H1 (cell line): ENCODE measurements at regions not wholly inside any gene's neighbourhood (a gene's known extent, or its start where the extent isn't known, plus 50 kb on each side); places are given as distances from the start of the nearest gene placed in this dataset.

Source experiments
- CTCF ChIA-PET: fragments of 300-600 bp; sonication (Branson Sonifier 250); formaldehyde crosslinking; loops from one replicate; lab custom pipeline; 2021; ENCODE audit not compliant: partially characterized antibody; lab: Charles Lee
- POLR2A ChIA-PET: fragments of 300-600 bp; sonication (Branson Sonifier 250); formaldehyde crosslinking; loops from one replicate; lab custom pipeline; 2021; ENCODE audit warnings: inconsistent platforms; ENCODE audit not compliant: partially characterized antibody; lab: Charles Lee
- DNase-seq, 2 experiments: peaks; one replicate each; pipeline versions ENCODE4 v3.0.0 to v3.0.0-alpha.2; 2010 to 2022; ENCODE audit warnings: low spot score in 2 of 2, low read depth in 1 of 2, mixed read lengths in 1 of 2
- FAIRE-seq: peaks from 2 replicates; lab custom pipeline; 2011; peaks lifted over from hg19 to GRCh38; lab: Jason Lieb, UNC
- H2AFZ ChIP-seq: 2 replicates; pipeline ENCODE4 v1.8.1; 2012; ENCODE audit warnings: low read length, inconsistent platforms
- H2AK5ac ChIP-seq: 2 replicates; pipeline ENCODE4 v1.6.1; 2013; ENCODE audit warnings: low read depth, low read length
- H2BK120ac ChIP-seq: replicated peaks from 2 replicates; pipeline ENCODE3; 2013; ENCODE audit warnings: low read depth, low read length, inconsistent platforms
- H2BK12ac ChIP-seq: 2 replicates; pipeline ENCODE4 v1.6.1; 2013; ENCODE audit warnings: low read depth, low read length
- H2BK15ac ChIP-seq: 2 replicates; pipeline ENCODE4 v1.6.1; 2013; ENCODE audit warnings: low read length
- H2BK20ac ChIP-seq: 2 replicates; pipeline ENCODE4 v1.6.1; 2013; ENCODE audit warnings: low read length
- H2BK5ac ChIP-seq: 2 replicates; pipeline ENCODE4 v1.6.1; 2013; ENCODE audit warnings: low read depth, low read length
- H3K14ac ChIP-seq: 2 replicates; pipeline ENCODE4 v1.6.1; 2013; ENCODE audit warnings: inconsistent platforms; ENCODE audit not compliant: insufficient read length
- H3K18ac ChIP-seq: 2 replicates; pipeline ENCODE4 v1.6.1; 2013; ENCODE audit warnings: low read length; ENCODE audit errors: extremely low read depth
- H3K23ac ChIP-seq: 2 replicates; pipeline ENCODE4 v1.6.1; 2013; ENCODE audit warnings: inconsistent platforms; ENCODE audit not compliant: insufficient read length
- H3K23me2 ChIP-seq: 2 replicates; pipeline ENCODE4 v1.6.1; 2013; ENCODE audit warnings: low read depth, low read length
- H3K27ac ChIP-seq: 2 replicates; pipeline ENCODE4 v1.6.1; 2011; ENCODE audit warnings: low read depth, low read length, inconsistent platforms
- H3K27me3 ChIP-seq, 4 experiments: replicated peaks in 1 of 4; 1 replicate in 1 of 4; 2 replicates in 3 of 4; pipeline versions ENCODE4 v1.6.1 to v1.8.1; 2011 to 2013; ENCODE audit warnings: low read length in 3 of 4, mild to moderate bottlenecking in 3 of 4, inconsistent platforms in 2 of 4, mixed read lengths in 2 of 4, moderate library complexity in 1 of 4; ENCODE audit not compliant: control insufficient read depth in 3 of 4, insufficient read depth in 3 of 4; ENCODE audit errors: extremely low read depth in 1 of 4
- H3K36me3 ChIP-seq, 4 experiments: 2 replicates each; pipeline versions ENCODE4 v1.6.1 to v1.8.1; 2011 to 2013; ENCODE audit warnings: mild to moderate bottlenecking in 4 of 4, low read length in 3 of 4, moderate library complexity in 2 of 4, control low read depth in 1 of 4, inconsistent platforms in 1 of 4; ENCODE audit not compliant: insufficient read depth in 4 of 4, control insufficient read depth in 2 of 4
- H3K4ac ChIP-seq: replicated peaks from 2 replicates; pipeline ENCODE3; 2013; ENCODE audit warnings: low read length, low read depth, mixed read lengths, inconsistent platforms; ENCODE audit not compliant: insufficient read length
- H3K4me1 ChIP-seq, 4 experiments: replicated peaks in 1 of 4; 1 replicate in 1 of 4; 2 replicates in 3 of 4; pipeline versions ENCODE4 v1.6.1 to v1.8.1; 2011 to 2013; ENCODE audit warnings: low read length in 3 of 4, inconsistent platforms in 2 of 4, mixed read lengths in 1 of 4; ENCODE audit not compliant: insufficient read depth in 4 of 4, control insufficient read depth in 3 of 4
- H3K4me2 ChIP-seq, 2 experiments: 2 replicates each; pipeline versions ENCODE4 v1.6.1 to v1.8.1; 2011 to 2013; ENCODE audit warnings: low read depth in 2 of 2, low read length in 2 of 2, control low read depth in 1 of 2, inconsistent platforms in 1 of 2, mild to moderate bottlenecking in 1 of 2; ENCODE audit not compliant: insufficient read depth in 1 of 2
- H3K4me3 ChIP-seq, 4 experiments: fragments of 200-600, 300-600 bp in 1 of 4; sonication (generic), shearing (Covaris generic), sonication (Bioruptor Twin) in 1 of 4; 2 replicates each; pipeline versions ENCODE4 v1.5.1 to v1.8.1; 2011 to 2016; ENCODE audit warnings: low read length in 4 of 4, low read depth in 3 of 4, control low read depth in 2 of 4, inconsistent platforms in 2 of 4, mild to moderate bottlenecking in 2 of 4, mixed read lengths in 1 of 4, moderate library complexity in 1 of 4; ENCODE audit not compliant: insufficient read depth in 2 of 4; ENCODE audit errors: extremely low read depth in 1 of 4
- H3K56ac ChIP-seq: replicated peaks from 2 replicates; pipeline ENCODE3; 2013; ENCODE audit warnings: low read depth, mild to moderate bottlenecking, mixed read lengths, low read length, inconsistent platforms; ENCODE audit not compliant: insufficient read length
- H3K79me1 ChIP-seq: 2 replicates; pipeline ENCODE4 v1.6.1; 2013; ENCODE audit warnings: low read depth, low read length, control low read depth
- H3K79me2 ChIP-seq, 2 experiments: 2 replicates each; pipeline versions ENCODE4 v1.6.1 to v1.8.1; 2012 to 2013; ENCODE audit warnings: low read length in 2 of 2, mild to moderate bottlenecking in 2 of 2, inconsistent platforms in 1 of 2; ENCODE audit not compliant: insufficient read depth in 2 of 2, control insufficient read depth in 1 of 2
- H3K9ac ChIP-seq, 4 experiments: replicated peaks in 1 of 4; 1 replicate in 1 of 4; 2 replicates in 3 of 4; pipeline versions ENCODE4 v1.6.1 to v1.8.1; 2011 to 2013; ENCODE audit warnings: low read depth in 3 of 4, low read length in 3 of 4, control low read depth in 2 of 4, mild to moderate bottlenecking in 2 of 4, moderate library complexity in 2 of 4, inconsistent platforms in 1 of 4; ENCODE audit errors: extremely low read depth in 1 of 4
- H3K9me3 ChIP-seq, 2 experiments: 2 replicates each; pipeline versions ENCODE4 v1.6.1 to v1.8.1; 2012 to 2013; ENCODE audit warnings: mild to moderate bottlenecking in 2 of 2, moderate library complexity in 2 of 2, control low read depth in 1 of 2, inconsistent platforms in 1 of 2, low read depth in 1 of 2, low read length in 1 of 2, mixed read lengths in 1 of 2; ENCODE audit not compliant: insufficient read depth in 2 of 2
- H4K20me1 ChIP-seq, 2 experiments: replicated peaks in 1 of 2; 2 replicates each; pipeline versions ENCODE3 to v1.8.1; 2011 to 2013; ENCODE audit warnings: inconsistent platforms in 2 of 2, low read length in 2 of 2, mild to moderate bottlenecking in 1 of 2; ENCODE audit not compliant: insufficient read depth in 2 of 2, control insufficient read depth in 1 of 2
- H4K5ac ChIP-seq: 2 replicates; pipeline ENCODE4 v1.6.1; 2013; ENCODE audit warnings: low read length, low read depth, mixed read lengths, inconsistent platforms; ENCODE audit not compliant: insufficient read length
- H4K8ac ChIP-seq: 2 replicates; pipeline ENCODE4 v1.8.0; 2013; ENCODE audit warnings: mild to moderate bottlenecking, moderate library complexity, low read length, inconsistent platforms; ENCODE audit not compliant: insufficient read depth; ENCODE audit errors: extremely low read depth
- H4K91ac ChIP-seq: replicated peaks from 2 replicates; pipeline ENCODE3; 2013; ENCODE audit warnings: low read length, mixed read lengths, inconsistent platforms; ENCODE audit not compliant: insufficient read length
- JUN ChIP-seq: IDR thresholded peaks from 2 replicates; pipeline ENCODE4 v1.6.1; 2011; ENCODE audit warnings: low read depth, mild to moderate bottlenecking, improper control_type of control experiment, low read length
- SUZ12 ChIP-seq: fragments of 200-600 bp; sonication (generic); IDR thresholded peaks from 2 replicates; pipeline ENCODE4 v1.6.1; 2012; ENCODE audit warnings: mild to moderate bottlenecking, inconsistent platforms, low read length, moderate library complexity, mixed read lengths
- TAF1 ChIP-seq: IDR thresholded peaks from 2 replicates; pipeline ENCODE4 v1.6.1; 2011; ENCODE audit warnings: mild to moderate bottlenecking, low read depth, low read length
- TEAD4 ChIP-seq: IDR thresholded peaks from 2 replicates; pipeline ENCODE4 v1.6.1; 2012; ENCODE audit warnings: low read depth, low read length, inconsistent platforms, mixed read lengths
- WGBS, 2 experiments: shearing (Covaris generic) in 1 of 2; methylation state at CpG; one replicate each; pipeline versions ENCODE4 v1.1.6 to v1.1.7; 2013 to 2015; ENCODE audit warnings: low lambda C conversion rate in 2 of 2, mixed read lengths in 2 of 2, inconsistent platforms in 1 of 2, low coverage in 1 of 2, missing lambda C conversion rate in 1 of 2; ENCODE audit not compliant: insufficient replicate concordance in 2 of 2, insufficient coverage in 1 of 2, insufficient read length in 1 of 2; ENCODE audit errors: extremely low coverage in 1 of 2, missing lambda C conversion rate in 1 of 2; 5-methylcytosine and 5-hydroxymethylcytosine counted together

GRCh38 chr22:48534395-48534958 lies 1293.2 kb downstream of the BRD1 start:
- H2AK5ac ChIP-seq = no peak overlapping the region
- H3K23ac ChIP-seq = no peak overlapping the region
- ChIA-PET POLR2A (no interaction called here), CTCF (no interaction called here)
- 87% methylated on average over 13 of the region's 22 CpGs; no CpG with 5 or more reads in 1 of the 2 experiments for WGBS, 2 experiments
- no peaks in the 10 kb centered on the region; a peak in 1 of 4 replicates for H3K79me2 ChIP-seq
- peaks cover 15 to 24% of the 10 kb centered on the region in 2 experiments for H4K20me1 ChIP-seq
- no peak overlapping the region for H3K56ac ChIP-seq
- H3K9me3 ChIP-seq = no peaks in the 10 kb centered on the region
- peak overlapping the region; percentile 32; the same call in 1 of the 2 replicates for H4K8ac ChIP-seq
- no peak overlapping the region for H2BK5ac ChIP-seq
- no peak overlapping the region; the same call in 1 of the 2 replicates for H3K18ac ChIP-seq
- H2BK12ac ChIP-seq = no peak overlapping the region
- FAIRE-seq = no peak
- no peak overlapping the region for H3K14ac ChIP-seq
- H3K9ac ChIP-seq = no peak overlapping the region
- no peaks in the 10 kb centered on the region for H3K27me3 ChIP-seq
- DNase-seq = no peak
- no peak overlapping the region for H3K4me3 ChIP-seq
- peaks cover 0 to 3% (median 0%) of the 10 kb centered on the region in 4 experiments; a peak in 1 of 8 replicates for H3K36me3 ChIP-seq
- no peak overlapping the region for H3K4ac ChIP-seq
- 0 out of 2 replicates have a peak, but pooled peaks have one; percentile 32 for TF ChIP-seq TEAD4
- TF ChIP-seq SUZ12 = no peak
- no peak for TF ChIP-seq TAF1
- no peak for TF ChIP-seq JUN
- TF ChIP-seq, all 59 proteins: peak for 1
- Histone ChIP-seq H3K4me1 (peaks cover 0 to 2% (median 0%) of the 10 kb centered on the region in 4 experiments; a peak in 2 of 7 replicates), H4K91ac (no peak overlapping the region), H2BK15ac (no peak overlapping the region), H4K5ac (no peak overlapping the region), H2BK20ac (no peak overlapping the region), H2AFZ (no peak overlapping the region), H2BK120ac (no peak overlapping the region), H3K23me2 (no peaks in the 10 kb centered on the region), H3K79me1 (peaks cover 7% of the 10 kb centered on the region), H3K4me2 (no peak overlapping the region), H3K27ac (no peak overlapping the region)
